ENCODE measurements at regions not wholly inside any gene's neighbourhood (a gene's known extent, or its start where the extent isn't known, plus 50 kb on each side); places are given as distances from the start of the nearest gene placed in this dataset.
"Not testable (repeated sequence)": the region's sequence is repeated elsewhere in the genome, so short reads cannot be mapped to it uniquely, and the experiment has no call there.

DNA sequence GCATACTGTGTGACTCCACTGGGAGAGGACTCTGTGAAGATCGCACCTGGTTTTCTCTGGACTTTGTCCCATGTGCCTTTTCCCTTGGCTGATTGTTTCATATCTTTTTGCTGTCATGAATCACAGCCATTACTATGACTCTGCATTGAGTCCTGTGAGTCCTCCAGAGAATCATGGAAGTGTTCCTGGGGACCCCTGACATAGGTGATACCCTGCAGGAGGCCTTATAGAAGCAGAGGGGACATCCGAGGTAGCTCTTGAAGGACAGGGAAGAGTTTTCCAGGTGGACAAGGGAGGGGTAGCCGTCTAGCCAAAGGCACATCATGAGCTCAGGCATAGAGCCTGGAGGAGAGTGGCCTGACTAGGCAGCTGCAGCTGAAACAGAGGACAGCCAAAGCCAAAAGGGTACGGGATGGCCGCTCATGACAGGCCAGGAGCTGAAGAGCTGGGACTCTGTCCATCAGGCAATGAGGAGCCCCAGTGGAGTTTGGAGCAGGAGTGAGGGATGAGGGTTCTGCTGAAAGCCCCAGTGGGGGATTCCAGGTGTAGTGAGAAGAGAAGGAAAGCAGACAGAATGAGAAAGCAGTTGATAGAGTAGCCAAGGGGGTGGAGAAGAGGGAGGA, 86.6 kb upstream of the TOX2 start:
- peaks cover 16% of the 10 kb centered on the region for H3K27me3 Mint-ChIP-seq
- no peak overlapping the region for H3K4me3 Mint-ChIP-seq
- no peaks in the 10 kb centered on the region for H3K9me3 Mint-ChIP-seq (ENCODE audit: low read depth)
- H3K4me1 Mint-ChIP-seq (ENCODE audit: low read depth) = no peaks in the 10 kb centered on the region
- H3K36me3 Mint-ChIP-seq = peaks cover 2% of the 10 kb centered on the region
- H3K27ac Mint-ChIP-seq = no peak overlapping the region

DNA sequence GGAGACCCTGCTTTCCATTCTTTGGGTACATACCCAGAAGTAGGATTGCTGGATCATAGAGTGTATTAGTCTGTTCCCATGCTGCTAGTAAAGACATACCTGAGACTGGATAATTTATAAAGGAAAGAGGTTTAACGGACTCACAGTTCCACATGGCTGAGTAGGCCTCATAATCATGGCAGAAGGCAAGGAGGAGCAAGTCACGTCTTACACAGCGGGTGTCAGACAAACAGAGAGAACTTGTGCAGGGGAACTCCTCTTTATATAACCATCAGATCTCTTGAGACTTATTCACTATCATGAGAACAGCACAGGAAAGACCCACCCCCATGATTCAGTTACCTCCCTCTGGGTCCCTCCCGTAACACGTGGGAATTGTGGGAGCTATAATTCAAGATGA, 87.7 kb upstream of the TOX2 start:
- H3K27me3 Mint-ChIP-seq = peaks cover 12% of the 10 kb centered on the region
- not testable (repeated sequence) for H3K27ac Mint-ChIP-seq; H3K4me3 Mint-ChIP-seq; H3K4me1 Mint-ChIP-seq (ENCODE audit: low read depth); H3K36me3 Mint-ChIP-seq; H3K9me3 Mint-ChIP-seq (ENCODE audit: low read depth)

DNA sequence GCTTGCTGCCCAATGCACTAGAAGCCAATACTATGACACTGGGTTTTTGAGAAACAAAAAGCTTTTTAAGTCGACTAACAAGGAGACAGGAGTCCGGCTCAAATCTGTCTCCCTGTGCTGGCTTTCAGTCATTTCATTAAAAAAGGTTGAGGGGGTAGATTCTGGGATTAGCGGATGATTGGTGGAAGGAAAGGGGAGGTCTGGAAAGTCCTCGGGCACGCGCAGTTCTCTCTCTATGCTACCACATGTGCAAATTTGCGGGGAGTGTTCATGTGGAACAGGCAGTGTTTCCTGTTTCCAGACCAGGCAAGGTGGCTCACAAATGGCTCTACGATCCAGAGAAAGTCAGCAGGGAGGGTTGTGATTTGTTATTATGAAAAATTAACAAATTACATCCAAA, 89.1 kb upstream of the TOX2 start:
- Mint-ChIP-seq H3K27me3 (peaks cover 10% of the 10 kb centered on the region), H3K36me3 (no peaks in the 10 kb centered on the region), H3K4me3 (no peak overlapping the region), H3K27ac (no peak overlapping the region), H3K4me1 (ENCODE audit: low read depth) (peaks cover 4% of the 10 kb centered on the region), H3K9me3 (ENCODE audit: low read depth) (no peaks in the 10 kb centered on the region)

DNA sequence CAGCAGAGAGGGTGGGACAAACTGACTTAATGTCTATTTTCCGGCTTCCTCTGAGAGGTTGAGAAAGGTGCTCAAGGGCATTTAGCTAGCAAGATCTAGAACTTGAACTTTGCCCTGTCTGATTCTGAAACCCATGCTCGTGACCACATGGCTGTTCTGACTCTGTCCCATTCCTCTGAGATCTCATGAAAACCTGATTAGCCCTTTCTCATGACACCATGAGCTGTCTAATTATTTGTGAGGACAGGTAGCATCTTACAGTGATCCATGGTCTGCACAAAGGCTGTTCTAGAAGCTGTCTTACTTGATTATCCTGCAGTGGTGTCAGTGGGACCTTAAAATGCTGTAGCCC, 89.6 kb upstream of the TOX2 start:
- Mint-ChIP-seq H3K9me3 (ENCODE audit: low read depth) (no peaks in the 10 kb centered on the region), H3K27ac (no peak overlapping the region), H3K36me3 (no peaks in the 10 kb centered on the region), H3K4me3 (no peak overlapping the region), H3K4me1 (ENCODE audit: low read depth) (peaks cover 4% of the 10 kb centered on the region), H3K27me3 (peaks cover 9% of the 10 kb centered on the region)

DNA sequence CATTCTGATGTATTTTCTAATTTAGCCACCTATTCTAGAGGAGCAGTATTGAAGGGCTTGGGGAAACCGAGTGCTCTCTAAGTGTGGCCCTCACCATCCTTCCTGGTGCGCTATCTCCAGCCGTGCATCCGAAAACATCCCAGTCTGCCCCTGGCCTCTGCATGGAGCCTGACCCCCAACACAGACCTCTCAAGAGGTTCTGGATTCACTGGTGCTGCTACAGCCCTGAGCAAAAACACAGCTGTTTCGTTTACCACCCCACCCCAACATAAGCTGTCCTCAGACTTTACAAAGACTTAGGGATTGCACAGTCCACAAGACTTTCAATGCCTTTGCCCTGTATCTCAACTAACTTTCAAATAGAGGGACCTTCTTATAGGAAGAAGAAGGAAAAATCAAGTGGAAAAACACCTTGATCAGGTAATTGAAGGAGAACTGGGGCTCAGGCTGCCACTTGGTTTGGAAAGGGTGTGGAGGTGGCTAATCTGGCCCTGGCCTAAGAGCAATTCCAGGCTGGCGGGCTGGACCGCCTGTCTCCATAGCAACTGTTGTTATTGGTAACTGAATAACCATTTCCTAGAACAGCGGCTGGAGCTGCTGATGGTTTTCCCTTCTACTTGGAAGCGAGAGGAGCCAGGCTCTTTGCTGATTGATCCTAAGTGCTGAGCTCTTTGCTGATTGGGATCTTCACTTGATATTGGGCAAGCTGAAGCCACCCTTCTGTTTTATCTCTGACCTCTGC, 90.2 kb upstream of the TOX2 start:
- Mint-ChIP-seq H3K4me1 (ENCODE audit: low read depth) (peaks cover 4% of the 10 kb centered on the region), H3K9me3 (ENCODE audit: low read depth) (no peaks in the 10 kb centered on the region), H3K4me3 (no peak overlapping the region)

DNA sequence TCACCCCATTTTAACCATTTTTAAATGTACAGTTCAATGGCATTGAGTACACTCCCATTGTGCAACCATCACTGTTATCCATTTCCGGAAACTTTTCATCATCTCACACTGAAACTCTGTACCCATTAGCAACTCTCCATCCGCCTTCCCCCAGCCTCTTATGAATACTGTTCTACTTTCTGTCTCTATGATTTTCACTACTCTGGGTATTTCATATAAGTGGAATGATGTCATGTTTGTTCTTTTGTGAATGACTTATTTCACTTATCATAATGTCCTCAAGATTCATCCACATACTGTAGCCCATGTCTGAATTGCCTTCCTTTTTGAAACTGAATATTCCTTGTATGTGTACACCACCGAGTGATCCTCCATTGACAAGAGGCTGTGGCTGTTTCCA, 92.9 kb upstream of the TOX2 start:
- Mint-ChIP-seq H3K27me3 (peaks cover 4% of the 10 kb centered on the region), H3K36me3 (no peaks in the 10 kb centered on the region), H3K4me3 (no peak overlapping the region), H3K4me1 (ENCODE audit: low read depth) (peaks cover 4% of the 10 kb centered on the region), H3K27ac (no peak overlapping the region), H3K9me3 (ENCODE audit: low read depth) (no peaks in the 10 kb centered on the region)

More for the DNA sequence above, 90.2 kb upstream of the TOX2 start:
- H3K36me3 Mint-ChIP-seq = no peaks in the 10 kb centered on the region
- H3K27ac Mint-ChIP-seq = no peak overlapping the region
- peaks cover 7% of the 10 kb centered on the region for H3K27me3 Mint-ChIP-seq

DNA sequence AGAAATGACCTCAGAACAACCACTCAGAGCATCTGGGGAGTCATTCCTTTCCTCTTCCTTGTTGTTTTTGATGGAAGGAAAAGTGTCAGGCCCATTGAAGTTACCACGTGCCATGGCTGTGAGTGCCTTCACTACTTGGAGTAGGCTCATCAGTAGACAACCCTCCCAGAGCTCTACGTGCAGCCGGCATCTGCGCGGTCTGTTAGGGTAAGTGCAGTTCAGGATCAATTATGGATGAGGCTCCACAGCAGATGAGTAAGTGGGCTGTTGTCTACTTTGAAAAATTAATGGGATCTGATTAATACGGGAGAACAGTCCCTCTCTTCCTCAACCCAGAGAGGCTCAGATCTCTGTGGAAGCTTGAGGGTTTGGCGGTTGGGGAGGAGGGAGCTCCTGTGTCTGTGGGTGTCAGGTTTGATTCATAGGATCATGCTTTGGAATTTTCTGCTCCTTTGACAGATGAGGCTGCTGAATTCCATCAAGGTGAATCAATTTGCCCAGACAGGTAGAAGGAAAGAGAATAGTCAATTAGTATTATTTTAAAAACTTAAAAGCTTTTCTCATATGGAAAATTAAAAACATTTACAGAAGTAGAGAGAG, 93.8 kb upstream of the TOX2 start:
- peaks cover 4% of the 10 kb centered on the region for H3K27me3 Mint-ChIP-seq
- no peaks in the 10 kb centered on the region for H3K9me3 Mint-ChIP-seq (ENCODE audit: low read depth)
- H3K4me1 Mint-ChIP-seq (ENCODE audit: low read depth) = peaks cover 4% of the 10 kb centered on the region
- H3K27ac Mint-ChIP-seq = no peak overlapping the region
- H3K36me3 Mint-ChIP-seq = no peaks in the 10 kb centered on the region
- H3K4me3 Mint-ChIP-seq = no peak overlapping the region

DNA sequence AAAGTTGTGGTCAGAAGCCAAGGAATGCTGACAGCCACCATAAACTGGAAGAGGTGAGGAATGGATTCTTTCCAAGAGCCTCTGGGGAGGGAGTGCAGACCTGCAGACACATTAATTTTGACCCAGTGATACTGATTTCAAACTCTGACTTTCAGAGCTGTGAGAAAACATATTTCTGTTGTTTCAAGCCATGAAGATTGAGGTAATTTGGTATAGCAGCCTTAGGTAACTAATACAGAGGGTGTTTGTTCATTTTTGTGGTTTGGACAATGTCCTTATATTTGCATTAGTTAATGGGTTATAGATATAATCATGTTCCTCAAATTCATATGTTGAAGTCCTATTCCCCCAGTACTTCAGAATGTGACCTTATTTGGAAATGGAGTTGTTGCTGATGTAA, 85.4 kb upstream of the GTSF1L start:
- peaks cover 8% of the 10 kb centered on the region for H3K27me3 Mint-ChIP-seq
- no peak overlapping the region for H3K27ac Mint-ChIP-seq

DNA sequence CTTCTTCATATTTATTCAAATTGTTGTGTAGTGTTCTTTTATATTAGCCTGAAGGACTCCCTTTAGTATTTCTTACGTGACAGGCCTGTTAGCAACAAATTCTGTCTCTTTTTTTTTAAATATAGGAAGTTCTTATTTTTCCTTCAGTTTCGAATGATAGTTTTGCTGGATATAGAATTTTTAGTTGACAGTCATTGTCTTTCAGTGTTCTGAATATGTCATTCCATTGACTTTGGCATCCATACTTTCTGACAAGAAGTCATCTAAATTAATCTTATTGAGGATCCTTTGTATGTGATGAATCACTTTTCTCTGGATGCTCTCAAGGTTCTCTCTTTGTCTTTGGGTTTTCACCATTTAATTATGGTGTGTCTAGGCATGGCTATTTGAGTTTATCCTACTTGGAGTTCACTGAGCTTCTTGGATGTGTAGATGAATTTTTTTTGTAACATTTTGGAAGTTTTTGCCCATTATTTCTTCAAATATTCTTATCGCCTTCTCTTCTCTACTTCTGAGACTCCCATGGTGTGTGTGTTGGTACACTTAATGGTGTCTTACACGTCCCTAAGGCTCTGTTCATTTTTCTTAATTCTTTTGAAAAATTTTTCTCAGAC, 82.5 kb upstream of the GTSF1L start:
- no peak overlapping the region for H3K4me3 Mint-ChIP-seq
- peaks cover 22% of the 10 kb centered on the region for H3K9me3 Mint-ChIP-seq (ENCODE audit: low read depth)
- H3K27ac Mint-ChIP-seq = no peak overlapping the region
- no peaks in the 10 kb centered on the region for H3K4me1 Mint-ChIP-seq (ENCODE audit: low read depth)
- peaks cover 11% of the 10 kb centered on the region for H3K36me3 Mint-ChIP-seq
- peaks cover 8% of the 10 kb centered on the region for H3K27me3 Mint-ChIP-seq

More for the DNA sequence above, 85.4 kb upstream of the GTSF1L start:
- Mint-ChIP-seq H3K4me3 (no peak overlapping the region), H3K4me1 (ENCODE audit: low read depth) (no peaks in the 10 kb centered on the region), H3K36me3 (peaks cover 8% of the 10 kb centered on the region), H3K9me3 (ENCODE audit: low read depth) (peaks cover 12% of the 10 kb centered on the region)

DNA sequence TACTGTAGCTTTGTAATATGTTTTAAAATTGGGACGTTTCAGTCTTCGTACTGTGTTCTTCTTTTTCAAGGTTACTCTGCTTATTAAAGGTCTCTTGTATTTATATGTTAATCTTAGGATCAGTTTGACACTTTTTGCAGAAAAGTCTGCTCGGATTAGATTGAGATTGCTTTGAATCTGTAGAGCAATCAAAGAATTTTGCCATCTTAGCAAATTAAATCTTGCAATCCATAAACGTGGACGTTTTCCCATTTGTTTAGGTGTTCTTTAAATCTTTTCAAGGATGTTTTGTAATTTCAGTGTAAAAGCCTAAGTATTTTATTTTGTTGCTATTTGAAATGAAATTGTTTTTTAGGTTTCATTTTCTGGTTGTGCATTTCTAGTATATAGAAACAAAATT, 78.0 kb upstream of the GTSF1L start:
- peaks cover 21% of the 10 kb centered on the region for H3K9me3 Mint-ChIP-seq (ENCODE audit: low read depth)
- peaks cover 12% of the 10 kb centered on the region for H3K36me3 Mint-ChIP-seq
- no peak overlapping the region for H3K4me3 Mint-ChIP-seq
- H3K27ac Mint-ChIP-seq = no peak overlapping the region
- H3K4me1 Mint-ChIP-seq (ENCODE audit: low read depth) = no peaks in the 10 kb centered on the region
- H3K27me3 Mint-ChIP-seq = no peaks in the 10 kb centered on the region

DNA sequence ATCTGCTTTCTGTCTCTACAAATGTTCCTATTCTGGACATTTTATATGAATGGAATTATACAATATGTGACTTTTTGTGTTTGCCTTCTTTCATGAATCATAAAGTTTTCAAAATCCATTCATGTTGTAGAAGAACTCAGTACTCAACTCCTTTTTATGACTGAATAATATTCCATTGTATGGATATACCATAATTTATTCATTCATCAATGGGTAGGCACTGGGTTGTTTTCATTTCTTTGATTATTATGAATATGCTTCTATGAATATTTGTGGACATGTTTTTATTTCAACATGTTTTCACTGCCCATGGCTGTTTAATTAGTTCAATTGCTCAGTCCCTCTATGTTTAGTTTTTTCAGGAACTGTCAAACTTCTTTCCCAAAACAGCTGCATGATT, 76.5 kb upstream of the GTSF1L start:
- no peaks in the 10 kb centered on the region for H3K27me3 Mint-ChIP-seq
- H3K4me1 Mint-ChIP-seq (ENCODE audit: low read depth) = peaks cover 4% of the 10 kb centered on the region
- H3K36me3 Mint-ChIP-seq = peaks cover 10% of the 10 kb centered on the region
- H3K27ac Mint-ChIP-seq = no peak overlapping the region
- H3K9me3 Mint-ChIP-seq (ENCODE audit: low read depth) = peaks cover 20% of the 10 kb centered on the region
- H3K4me3 Mint-ChIP-seq = no peak overlapping the region

DNA sequence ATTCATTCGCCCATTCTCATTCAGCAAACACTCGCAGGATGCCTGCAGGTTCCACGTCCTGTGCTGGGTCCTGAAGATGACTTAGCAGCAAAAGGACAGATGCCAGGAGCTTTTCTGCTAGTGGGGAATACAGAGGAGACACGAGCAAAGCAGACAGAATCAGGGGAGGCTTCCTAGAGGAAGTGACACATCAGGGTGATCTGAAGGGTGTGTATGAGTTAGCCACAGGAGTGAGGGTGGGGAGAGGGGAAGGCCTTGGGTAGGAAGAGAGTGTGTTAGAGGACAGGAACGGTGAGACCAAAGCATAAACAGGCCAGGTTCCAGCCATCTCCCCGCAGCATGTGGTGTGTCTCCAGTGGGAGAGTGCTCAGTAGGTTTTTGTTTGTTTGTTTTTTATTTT, 73.4 kb upstream of the GTSF1L start:
- H3K4me3 Mint-ChIP-seq = no peak overlapping the region
- peaks cover 9% of the 10 kb centered on the region for H3K36me3 Mint-ChIP-seq
- H3K9me3 Mint-ChIP-seq (ENCODE audit: low read depth) = peaks cover 14% of the 10 kb centered on the region
- H3K27ac Mint-ChIP-seq = no peak overlapping the region
- no peaks in the 10 kb centered on the region for H3K27me3 Mint-ChIP-seq
- H3K4me1 Mint-ChIP-seq (ENCODE audit: low read depth) = peaks cover 4% of the 10 kb centered on the region

DNA sequence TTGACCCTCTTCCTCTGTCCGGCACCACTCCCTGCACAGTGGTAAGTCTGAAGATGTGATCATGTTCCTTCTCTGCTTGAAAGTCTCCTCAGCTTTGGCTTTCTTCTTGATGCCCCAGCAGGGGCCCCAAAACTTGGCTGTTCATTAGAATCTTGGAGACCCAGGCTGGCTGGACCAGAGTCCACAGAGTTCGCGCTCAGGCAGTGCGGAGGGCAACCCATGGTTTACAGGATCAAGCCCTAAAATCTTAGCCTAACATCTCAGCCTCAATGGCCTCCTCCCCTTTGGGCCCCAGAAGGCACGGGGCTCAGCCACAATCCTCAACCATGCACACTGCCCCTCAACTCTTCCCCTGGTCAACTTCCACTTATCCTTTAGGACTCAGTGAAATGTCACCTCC, 72.9 kb upstream of the GTSF1L start:
- Mint-ChIP-seq H3K27ac (no peak overlapping the region), H3K9me3 (ENCODE audit: low read depth) (peaks cover 13% of the 10 kb centered on the region), H3K36me3 (peaks cover 9% of the 10 kb centered on the region), H3K4me3 (no peak overlapping the region), H3K4me1 (ENCODE audit: low read depth) (peaks cover 4% of the 10 kb centered on the region), H3K27me3 (no peaks in the 10 kb centered on the region)

DNA sequence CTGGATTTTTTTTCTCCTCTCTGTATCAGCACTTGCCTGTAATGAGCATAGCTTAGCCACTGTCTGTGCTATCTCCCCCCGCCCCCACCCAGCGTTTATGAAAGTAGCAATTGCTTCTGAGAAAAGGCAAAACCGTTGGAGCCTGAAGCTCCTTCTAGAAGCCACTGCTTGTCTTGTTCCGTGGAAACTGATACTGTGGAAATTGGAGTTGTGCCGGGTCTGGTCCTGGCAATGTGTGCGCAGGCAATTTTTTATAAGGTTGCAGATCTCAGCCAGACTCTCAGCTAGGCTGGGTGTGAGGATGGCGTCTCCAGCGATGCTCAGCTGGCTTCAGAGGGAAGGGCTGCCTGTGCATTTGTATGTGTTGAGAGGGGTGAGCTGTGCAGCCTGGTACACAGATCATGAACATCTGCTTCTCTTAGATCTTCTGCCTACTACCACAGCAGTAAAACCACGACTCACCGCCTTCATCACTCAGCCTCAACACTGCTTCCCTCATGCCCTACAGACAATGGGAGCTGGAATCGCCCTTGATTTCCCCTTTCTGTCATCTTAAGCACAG, 72.4 kb upstream of the GTSF1L start:
- no peak overlapping the region for H3K27ac Mint-ChIP-seq
- peaks cover 9% of the 10 kb centered on the region for H3K36me3 Mint-ChIP-seq
- peaks cover 4% of the 10 kb centered on the region for H3K4me1 Mint-ChIP-seq (ENCODE audit: low read depth)
- H3K9me3 Mint-ChIP-seq (ENCODE audit: low read depth) = peaks cover 9% of the 10 kb centered on the region
- H3K27me3 Mint-ChIP-seq = no peaks in the 10 kb centered on the region
- H3K4me3 Mint-ChIP-seq = no peak overlapping the region

Measured in activated naive CD8-positive, alpha-beta T cell (primary cell).